Muscle layer of duodenum (tissue), 2 donors: ENCODE measurements at regions not wholly inside any gene's neighbourhood (a gene's known extent, or its start where the extent isn't known, plus 50 kb on each side); places are given as distances from the start of the nearest gene placed in this dataset.
"Not testable (repeated sequence)": the region's sequence is repeated elsewhere in the genome, so short reads cannot be mapped to it uniquely, and the experiment has no call there.

ENCODE experiments used
- H3K27ac ChIP-seq: one replicate; pipeline ENCODE4 v1.7.0; 2013; ENCODE audit warnings: mild to moderate bottlenecking, low read length
- H3K27me3 ChIP-seq: one replicate; pipeline ENCODE4 v1.7.0; 2013; ENCODE audit warnings: low read depth, mild to moderate bottlenecking, control low read depth, low read length
- H3K36me3 ChIP-seq, 2 donors: one replicate each; pipeline ENCODE4 v1.7.0; 2013; ENCODE audit warnings: low read length in 2 of 2, control low read depth in 1 of 2, mild to moderate bottlenecking in 1 of 2; ENCODE audit not compliant: insufficient read depth in 2 of 2, control insufficient read depth in 1 of 2
- H3K4me1 ChIP-seq, 2 donors: one replicate each; pipeline ENCODE4 v1.7.0; 2013; ENCODE audit warnings: low read length in 2 of 2, mild to moderate bottlenecking in 2 of 2, control low read depth in 1 of 2, moderate library complexity in 1 of 2; ENCODE audit not compliant: insufficient read depth in 2 of 2, control insufficient read depth in 1 of 2
- H3K4me3 ChIP-seq, 2 donors: one replicate each; pipeline ENCODE4 v1.7.0; 2013; ENCODE audit warnings: low read length in 2 of 2, low read depth in 1 of 2, mild to moderate bottlenecking in 1 of 2
- H3K9me3 ChIP-seq, 2 donors: one replicate each; pipeline ENCODE4 v1.7.0; 2013; ENCODE audit warnings: low read length in 2 of 2, control low read depth in 1 of 2, mild to moderate bottlenecking in 1 of 2; ENCODE audit not compliant: control insufficient read depth in 1 of 2
- donor health status: healthy.

GRCh38 chr4:83903740-83904139 is 367.8 kb downstream of the GPAT3 start:
- not testable (repeated sequence) for H3K27ac ChIP-seq

DNA sequence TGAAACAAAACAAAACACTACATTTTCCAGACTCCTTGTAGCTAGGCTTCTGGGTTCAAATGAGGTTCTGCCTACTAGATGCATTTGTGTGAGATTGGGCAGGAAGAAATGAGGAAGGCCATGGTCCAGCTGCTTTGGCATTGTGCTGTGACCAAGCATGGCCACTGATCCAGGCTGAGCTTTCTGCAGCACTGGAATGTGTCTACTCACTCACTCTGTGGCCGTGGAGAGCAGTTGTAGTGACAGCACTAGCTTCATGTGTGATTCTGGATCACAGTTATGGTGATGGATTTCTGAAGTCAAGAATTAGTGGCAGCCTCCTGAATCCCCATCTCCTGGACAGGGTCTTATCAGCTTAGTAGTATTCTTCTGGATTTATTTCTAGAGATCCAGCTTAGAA is 358.9 kb downstream of the GPAT3 start:
- Histone ChIP-seq H3K9me3 (no peaks in the 10 kb centered on the region), H3K27me3 (no peaks in the 10 kb centered on the region), H3K27ac (no peak overlapping the region), H3K4me3 (no peak overlapping the region), H3K4me1 (no peaks in the 10 kb centered on the region), H3K36me3 (no peaks in the 10 kb centered on the region)

More at GRCh38 chr4:83903740-83904139, 367.8 kb downstream of the GPAT3 start:
- not testable (repeated sequence) for H3K27me3 ChIP-seq, H3K36me3 ChIP-seq, H3K4me3 ChIP-seq, H3K9me3 ChIP-seq, H3K4me1 ChIP-seq

DNA sequence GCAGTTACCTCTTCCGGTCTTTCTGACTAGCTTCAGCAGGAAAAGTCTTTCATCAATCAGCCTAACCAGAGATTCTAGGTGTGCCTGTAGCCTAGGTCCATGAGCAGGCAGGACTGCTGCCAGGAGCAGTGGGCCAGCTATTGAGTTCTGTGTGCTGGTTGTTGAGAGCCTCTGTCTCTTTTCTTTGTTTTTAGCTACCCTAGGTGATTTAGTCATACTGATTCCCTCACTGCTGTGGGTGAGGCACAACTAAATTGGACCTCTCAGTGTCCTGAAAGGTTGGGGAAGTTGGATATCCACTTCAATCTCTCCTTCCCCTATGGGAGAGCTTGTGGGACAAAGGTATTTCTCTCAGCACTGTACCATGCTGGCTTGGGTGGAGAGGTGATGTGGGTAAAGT is 354.9 kb downstream of the GPAT3 start:
- Histone ChIP-seq H3K27me3 (no peaks in the 10 kb centered on the region), H3K36me3 (no peaks in the 10 kb centered on the region), H3K4me3 (no peak overlapping the region), H3K27ac (no peak overlapping the region), H3K4me1 (no peaks in the 10 kb centered on the region), H3K9me3 (no peaks in the 10 kb centered on the region)

DNA sequence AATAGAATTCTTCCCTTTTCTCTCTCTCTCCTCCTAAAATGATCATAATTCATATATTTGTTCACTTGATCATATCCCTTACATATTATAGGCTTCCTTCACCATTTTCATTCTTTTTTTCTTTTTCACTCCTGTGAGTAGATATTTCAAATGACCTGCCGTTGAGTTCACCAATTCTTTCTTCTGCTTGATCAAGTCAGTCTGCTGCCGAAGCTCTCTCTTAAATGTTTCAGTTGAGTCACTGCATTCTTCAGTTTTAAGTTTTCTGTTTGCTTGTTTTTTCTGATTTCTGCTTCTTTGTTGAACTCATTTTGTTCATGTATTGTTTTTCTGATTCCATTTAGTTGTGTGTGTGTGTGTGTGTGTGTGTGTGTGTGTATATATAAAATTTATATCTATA is 354.3 kb downstream of the GPAT3 start:
- H3K9me3 ChIP-seq = no peaks in the 10 kb centered on the region
- H3K36me3 ChIP-seq = no peaks in the 10 kb centered on the region
- no peak overlapping the region for H3K27ac ChIP-seq
- H3K4me1 ChIP-seq = no peaks in the 10 kb centered on the region
- no peaks in the 10 kb centered on the region for H3K27me3 ChIP-seq
- H3K4me3 ChIP-seq = no peak overlapping the region

GRCh38 chr4:83889802-83890201 is 353.9 kb downstream of the GPAT3 start:
- no peaks in the 10 kb centered on the region for H3K27me3 ChIP-seq
- H3K27ac ChIP-seq = no peak overlapping the region
- H3K9me3 ChIP-seq = no peaks in the 10 kb centered on the region
- no peak overlapping the region for H3K4me3 ChIP-seq
- H3K4me1 ChIP-seq = no peaks in the 10 kb centered on the region
- H3K36me3 ChIP-seq = no peaks in the 10 kb centered on the region

DNA sequence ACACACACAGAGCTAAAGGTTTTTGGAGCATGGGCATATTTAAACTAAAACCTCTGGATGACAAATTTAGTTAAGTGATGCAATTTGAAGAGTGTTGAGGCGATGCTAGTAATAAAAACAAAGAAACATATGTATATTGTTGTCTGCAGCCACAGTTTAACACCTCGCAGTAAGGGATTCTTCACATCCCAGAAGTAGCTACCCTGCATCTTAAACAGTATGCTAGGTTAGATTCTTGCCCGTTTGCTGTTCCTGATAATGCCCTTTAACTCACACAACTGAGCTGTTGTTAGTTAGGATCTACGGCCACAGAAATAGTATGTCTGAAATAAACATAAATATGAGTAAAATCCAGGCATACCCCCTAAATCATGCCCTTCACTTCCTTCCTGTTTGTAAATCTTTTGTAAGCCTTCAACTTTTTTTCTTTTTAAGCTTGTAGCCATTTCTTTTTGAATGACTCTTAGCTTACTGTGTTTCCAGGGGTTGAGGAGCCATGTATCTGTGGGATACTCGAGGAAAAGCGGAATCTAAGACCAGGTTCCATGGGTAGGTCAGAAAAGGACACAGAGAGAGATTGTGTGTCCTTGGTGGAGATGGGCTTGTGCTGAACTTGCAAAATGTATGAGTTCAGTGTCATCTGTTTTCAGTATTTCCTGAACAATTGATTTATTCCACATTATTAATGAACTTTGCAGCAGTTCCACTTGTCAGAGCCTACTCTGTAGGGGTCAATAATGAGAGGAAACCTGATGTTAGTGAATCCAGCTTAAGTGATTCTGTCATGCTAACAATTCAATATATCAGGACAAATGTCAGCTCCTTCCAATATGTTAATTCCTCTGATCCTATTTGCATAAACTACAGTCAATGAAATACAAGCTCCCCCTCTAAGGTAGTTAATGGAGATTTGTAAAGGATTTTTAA is 349.6 kb downstream of the GPAT3 start:
- Histone ChIP-seq H3K36me3 (no peaks in the 10 kb centered on the region), H3K4me1 (no peaks in the 10 kb centered on the region), H3K4me3 (no peak overlapping the region)

GRCh38 chr4:83876047-83876446 is 340.1 kb downstream of the GPAT3 start:
- Histone ChIP-seq H3K4me1 (no peaks in the 10 kb centered on the region), H3K27ac (no peak overlapping the region), H3K4me3 (no peak overlapping the region), H3K36me3 (no peaks in the 10 kb centered on the region), H3K9me3 (no peaks in the 10 kb centered on the region), H3K27me3 (no peaks in the 10 kb centered on the region)

More for the DNA sequence above, 349.6 kb downstream of the GPAT3 start:
- Histone ChIP-seq H3K27ac (no peak overlapping the region), H3K27me3 (no peaks in the 10 kb centered on the region), H3K9me3 (no peaks in the 10 kb centered on the region)

DNA sequence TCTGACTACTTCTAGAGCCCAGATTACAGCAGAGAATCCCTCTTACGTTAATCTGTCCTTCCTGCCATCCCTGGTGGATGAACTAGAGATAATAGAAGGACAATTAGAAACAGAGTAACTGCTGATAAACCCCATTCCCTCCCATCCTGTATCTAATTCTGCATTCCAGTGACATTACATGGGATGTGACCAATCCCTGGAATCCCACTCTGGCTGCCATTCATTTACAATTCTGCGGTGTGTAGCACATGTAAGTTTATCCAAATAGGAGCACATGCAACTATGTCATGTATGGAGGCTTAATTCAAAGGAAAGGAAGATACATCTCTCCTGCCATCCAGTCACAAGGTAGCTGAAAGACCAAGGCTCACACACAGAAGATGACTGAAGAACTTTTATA is 339.5 kb downstream of the GPAT3 start:
- H3K4me1 ChIP-seq = no peaks in the 10 kb centered on the region
- no peaks in the 10 kb centered on the region for H3K9me3 ChIP-seq
- no peak overlapping the region for H3K4me3 ChIP-seq
- no peak overlapping the region for H3K27ac ChIP-seq
- no peaks in the 10 kb centered on the region for H3K27me3 ChIP-seq
- H3K36me3 ChIP-seq = no peaks in the 10 kb centered on the region

GRCh38 chr4:83873996-83874395 is 338.1 kb downstream of the GPAT3 start:
- Histone ChIP-seq H3K4me3 (no peak overlapping the region), H3K36me3 (no peaks in the 10 kb centered on the region), H3K4me1 (no peaks in the 10 kb centered on the region), H3K27ac (no peak overlapping the region), H3K27me3 (no peaks in the 10 kb centered on the region), H3K9me3 (no peaks in the 10 kb centered on the region)

DNA sequence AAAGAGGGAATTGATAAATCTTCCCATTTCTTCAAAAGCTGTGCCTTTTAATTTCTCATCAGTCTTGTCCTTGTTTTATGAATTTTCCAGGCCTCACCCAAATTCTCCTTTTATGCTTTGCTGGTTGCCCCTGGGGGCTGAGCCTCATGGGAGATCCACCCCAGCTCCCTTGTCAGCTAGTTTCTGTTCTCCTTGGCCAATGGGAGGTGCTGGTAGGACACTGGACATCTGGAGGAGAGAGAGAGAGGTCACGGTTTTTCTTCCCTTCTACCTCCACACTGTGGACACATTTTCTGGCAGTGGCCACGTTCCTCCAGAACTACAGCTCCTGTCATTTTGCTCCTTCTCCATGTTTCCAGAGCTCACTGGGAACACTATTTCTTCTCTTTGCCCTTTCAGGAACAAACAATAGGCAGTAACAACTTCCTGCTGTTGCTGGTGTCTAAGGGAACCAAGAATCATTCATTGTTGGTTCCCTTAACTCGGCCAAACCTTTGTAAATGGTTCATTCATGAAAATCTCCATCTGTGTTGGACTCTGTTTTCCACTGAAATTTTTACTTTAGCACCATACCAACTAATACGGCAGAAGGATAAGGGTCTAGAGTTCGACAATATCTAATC is 334.5 kb downstream of the GPAT3 start:
- H3K27ac ChIP-seq = no peak overlapping the region
- H3K27me3 ChIP-seq = no peaks in the 10 kb centered on the region
- no peaks in the 10 kb centered on the region for H3K9me3 ChIP-seq
- H3K4me1 ChIP-seq = no peaks in the 10 kb centered on the region
- H3K36me3 ChIP-seq = no peaks in the 10 kb centered on the region
- no peak overlapping the region for H3K4me3 ChIP-seq

- Histone ChIP-seq H3K4me1 (no peaks in the 10 kb centered on the region), H3K36me3 (no peaks in the 10 kb centered on the region), H3K9me3 (no peaks in the 10 kb centered on the region), H3K27ac (no peak overlapping the region), H3K4me3 (no peak overlapping the region), H3K27me3 (no peaks in the 10 kb centered on the region)
Measured at GRCh38 chr4:83866834-83867621, 331.1 kb downstream of the GPAT3 start.
